GM19035 (cell line): ENCODE measurements at regions not wholly inside any gene's neighbourhood (a gene's known extent, or its start where the extent isn't known, plus 50 kb on each side); places are given as distances from the start of the nearest gene placed in this dataset.
"Not testable (repeated sequence)": the region's sequence is repeated elsewhere in the genome, so short reads cannot be mapped to it uniquely, and the experiment has no call there.

Source experiments
- ATAC-seq: cut with Tn5 transposase; IDR thresholded peaks from one replicate; pipeline ENCODE4 v1.9.1; 2021; ENCODE audit not compliant: unreplicated experiment

DNA sequence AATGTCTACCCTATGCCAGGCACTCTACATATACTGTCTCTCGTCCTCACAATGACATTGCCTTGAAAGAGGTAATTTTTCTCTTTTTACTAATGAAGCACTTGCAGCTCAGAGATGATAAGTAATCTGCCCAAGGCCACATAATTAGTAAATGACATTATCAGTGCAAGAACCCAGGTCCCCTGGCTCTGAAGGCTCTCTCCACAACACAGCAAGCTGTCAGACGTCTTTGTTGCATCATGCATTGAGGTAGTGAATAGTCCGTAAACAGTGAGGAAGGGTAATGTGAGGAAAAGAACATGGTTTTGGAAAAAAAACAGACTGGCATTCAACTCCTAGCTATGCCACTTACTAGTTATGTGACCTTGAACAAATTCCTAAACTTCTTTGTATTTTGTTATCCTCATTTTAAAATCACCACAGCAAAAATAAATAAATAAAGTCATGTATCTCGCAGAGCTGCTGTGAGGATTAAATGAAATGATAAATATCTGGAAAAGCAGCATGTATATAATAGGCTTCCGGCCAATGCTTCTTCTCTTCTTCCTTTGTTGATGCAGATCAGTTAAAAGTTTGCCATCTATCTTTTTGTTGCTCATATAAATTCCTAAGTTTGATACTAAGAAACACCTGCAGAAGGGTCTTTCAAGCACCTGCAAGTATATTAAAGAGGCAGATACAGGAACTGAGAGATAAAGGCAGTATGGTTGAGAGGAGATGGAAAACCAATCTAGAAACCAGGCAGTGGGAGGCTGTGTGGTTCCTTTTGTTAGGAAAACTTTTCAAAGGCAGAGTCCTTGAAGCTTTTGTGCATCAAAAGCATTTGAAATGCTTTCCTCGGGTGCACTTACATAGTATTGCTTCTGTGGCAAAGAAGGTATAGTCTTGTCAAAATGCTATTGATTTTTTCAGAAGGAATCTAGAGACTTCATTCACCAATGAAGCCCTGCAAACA, 82.8 kb downstream of the BTG1 start:
- ATAC-seq = no peak

GRCh38 chr12:92061061-92061460, 84.6 kb downstream of the BTG1 start:
- ATAC-seq = no peak

GRCh38 chr12:92059960-92060359, 85.7 kb downstream of the BTG1 start:
- no peak for ATAC-seq

- ATAC-seq = no peak
These were observed 87.0 kb downstream of the BTG1 start for GRCh38 chr12:92058664-92059063.

GRCh38 chr12:92056756-92057155, 88.9 kb downstream of the BTG1 start:
- not testable (repeated sequence) for ATAC-seq

DNA sequence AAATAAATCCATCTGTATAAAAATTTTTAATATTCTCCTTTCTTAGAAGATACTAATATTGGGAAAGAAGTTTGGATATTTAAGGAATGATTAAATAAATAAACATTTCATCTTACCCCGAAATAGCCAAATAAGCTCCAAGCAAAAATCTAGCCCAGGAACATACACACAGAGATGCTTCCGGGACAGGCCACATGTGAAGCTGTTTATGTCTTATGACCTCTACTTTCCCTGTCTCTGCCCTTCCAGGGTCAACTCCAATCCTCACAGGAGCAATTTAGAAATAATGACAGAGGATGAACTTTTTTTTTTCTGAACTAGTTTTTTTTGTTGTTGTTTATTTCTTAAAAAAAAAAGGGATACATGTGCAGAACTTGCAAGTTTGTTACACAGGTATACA, 89.4 kb downstream of the BTG1 start:
- ATAC-seq = no peak

GRCh38 chr12:92055877-92056276, 89.8 kb downstream of the BTG1 start:
- no peak for ATAC-seq

DNA sequence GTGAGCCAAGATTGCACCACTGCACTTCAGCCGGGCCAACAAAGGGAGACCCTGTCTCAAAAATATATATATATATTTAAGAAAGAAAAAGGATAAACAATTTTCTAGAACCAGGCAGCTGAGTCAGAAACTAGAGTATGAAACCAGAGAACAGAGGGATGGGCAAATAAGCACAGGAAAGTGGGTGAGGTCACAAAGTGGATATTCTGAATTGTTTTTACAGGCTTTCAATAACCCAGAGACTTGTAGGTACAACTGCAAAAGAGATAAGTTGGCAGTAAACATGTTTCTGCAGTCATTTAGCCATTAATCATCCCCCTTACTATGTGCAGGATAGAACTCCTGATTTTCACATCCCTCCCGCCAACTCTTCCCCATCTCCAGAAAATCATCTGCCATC, 94.2 kb downstream of the BTG1 start:
- ATAC-seq = no peak

- peak; percentile 61 for ATAC-seq
These were observed 96.2 kb downstream of the BTG1 start for GRCh38 chr12:92049403-92049802.

- ATAC-seq = no peak
These were observed 98.2 kb downstream of the BTG1 start for GRCh38 chr12:92047393-92047826.

- no peak for ATAC-seq
These were observed 98.9 kb downstream of the BTG1 start for GRCh38 chr12:92046557-92047392.

GRCh38 chr12:92045852-92046251, 99.8 kb downstream of the BTG1 start:
- ATAC-seq = no peak

- ATAC-seq = no peak
These were observed 101.2 kb downstream of the BTG1 start for GRCh38 chr12:92044435-92044834.

DNA sequence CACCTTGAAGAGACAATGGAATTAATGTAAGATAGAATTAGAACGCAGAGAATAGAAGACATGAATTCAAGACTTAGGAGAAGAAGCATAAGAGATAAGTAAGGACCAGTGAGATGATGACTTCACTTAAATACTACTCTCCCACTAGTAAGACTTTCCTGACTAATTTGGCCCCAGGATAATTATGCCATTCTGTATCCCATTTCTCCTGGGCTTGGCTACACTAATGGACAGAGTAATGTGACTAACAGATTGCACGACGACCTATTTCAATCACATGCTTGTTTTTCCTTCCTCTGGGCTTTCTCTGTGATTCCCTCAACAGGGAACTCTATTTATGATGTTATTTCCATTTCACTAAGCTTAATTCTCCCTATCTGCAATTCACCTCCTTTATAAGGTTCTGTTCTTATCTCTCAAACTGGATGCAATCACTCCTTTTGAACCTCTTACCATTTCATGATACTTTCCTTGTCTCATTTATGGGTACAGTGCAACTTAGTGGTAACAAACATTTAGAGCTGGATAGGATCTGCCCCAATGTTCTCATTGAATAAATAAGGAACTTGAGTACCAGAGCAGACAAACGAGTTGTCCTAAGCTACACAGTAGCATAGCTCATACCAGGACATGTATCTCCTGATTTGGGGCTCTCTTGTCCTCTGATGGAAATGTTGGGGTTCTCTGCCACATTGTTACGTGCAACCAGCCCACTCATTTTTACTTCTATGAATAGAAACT, 102.7 kb downstream of the BTG1 start:
- no peak for ATAC-seq

DNA sequence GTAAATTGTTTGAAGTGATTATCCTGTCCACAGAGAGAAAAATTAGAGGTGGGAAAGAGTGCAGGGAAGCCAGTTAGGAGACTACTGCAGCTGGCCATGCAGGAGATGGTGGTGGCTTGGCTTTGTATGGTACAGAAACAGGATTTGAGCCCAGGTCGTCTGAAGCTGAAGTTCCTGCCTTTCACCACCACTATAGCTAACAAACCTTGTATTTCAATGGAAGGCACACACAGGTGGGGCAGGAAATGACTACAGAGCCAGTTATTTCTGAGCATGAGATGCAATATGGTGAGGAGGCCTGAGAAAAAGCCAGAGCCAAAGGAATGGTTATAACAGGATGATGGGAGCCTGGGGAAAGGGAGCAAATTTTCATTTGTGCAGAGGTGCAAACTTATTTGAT, 103.9 kb downstream of the BTG1 start:
- no peak for ATAC-seq

GRCh38 chr12:92039046-92039445, 106.6 kb downstream of the BTG1 start:
- ATAC-seq = no peak

DNA sequence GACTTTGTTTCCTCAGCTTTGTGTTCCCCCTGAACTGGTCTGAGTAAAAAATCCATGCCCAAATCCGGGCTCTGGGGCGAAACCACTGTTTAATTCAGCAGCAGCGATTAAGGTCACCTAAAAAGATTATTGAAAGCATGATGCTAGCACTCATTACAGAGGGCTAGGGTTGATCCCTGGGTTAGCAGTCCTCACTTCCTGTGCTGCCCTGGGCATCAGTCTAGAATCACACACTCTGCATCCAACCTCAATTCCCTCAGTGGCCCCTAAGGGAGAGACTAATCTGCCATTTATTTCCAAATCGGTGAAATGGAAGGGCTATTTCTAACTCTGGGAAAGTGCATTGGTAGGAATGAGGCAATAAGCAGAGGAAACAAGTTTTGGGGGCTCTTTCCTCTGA, 107.2 kb downstream of the BTG1 start:
- ATAC-seq = no peak

- no peak for ATAC-seq
These were observed 108.7 kb downstream of the BTG1 start for GRCh38 chr12:92036771-92037453.

DNA sequence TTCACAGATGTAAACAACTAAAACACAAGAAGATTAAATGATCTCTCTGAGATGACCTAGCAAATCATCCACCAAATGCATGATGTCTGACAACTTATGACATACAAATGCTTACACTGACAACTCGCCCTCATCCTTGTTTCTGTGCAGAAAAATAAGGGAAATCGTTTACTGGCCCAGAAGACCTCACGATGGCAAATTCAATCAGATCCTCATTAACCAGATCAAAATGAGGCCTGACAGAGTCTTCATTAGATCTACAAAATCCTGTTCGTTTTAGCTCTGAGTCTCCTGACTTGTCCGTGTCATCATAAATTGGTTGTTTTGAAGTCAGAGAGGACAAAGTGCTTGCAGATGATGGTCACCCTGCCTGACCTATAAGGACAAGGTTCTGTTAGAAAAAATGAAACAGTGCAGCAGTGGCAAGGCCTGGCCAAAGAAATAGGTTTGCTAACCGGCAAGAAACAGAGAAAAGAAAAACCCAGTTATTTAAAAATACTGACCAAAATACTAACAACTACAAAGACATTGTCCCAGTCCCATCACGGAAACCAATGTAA, 109.5 kb downstream of the BTG1 start:
- no peak for ATAC-seq

- ATAC-seq = no peak
These were observed 110.2 kb downstream of the BTG1 start for GRCh38 chr12:92035477-92035876.
